Common myeloid progenitor, CD34-positive (primary cell): ENCODE measurements at regions not wholly inside any gene's neighbourhood (a gene's known extent, or its start where the extent isn't known, plus 50 kb on each side); places are given as distances from the start of the nearest gene placed in this dataset.

ENCODE experiments used
- CTCF ChIA-PET: fragments of 350-600 bp; sonication (Branson Sonifier 250); formaldehyde crosslinking; loops from one replicate; lab custom pipeline; 2021; ENCODE audit warnings: antibody characterized with exemption; lab: Charles Lee
- POLR2A ChIA-PET: fragments of 350-600 bp; sonication (Branson Sonifier 250); formaldehyde crosslinking; loops from one replicate; lab custom pipeline; 2021; ENCODE audit warnings: antibody characterized with exemption; lab: Charles Lee
- DNase-seq, 3 donors: peaks; one replicate each; pipeline versions ENCODE4 v3.0.0 to v3.0.0-alpha.2; 2013
- H3K27ac ChIP-seq, 2 experiments: 1 replicate in 1 of 2; 2 replicates in 1 of 2; pipeline ENCODE4 v1.7.0; 2013; ENCODE audit warnings: inconsistent platforms in 2 of 2, low read length in 2 of 2, mild to moderate bottlenecking in 2 of 2, low read depth in 1 of 2, moderate library complexity in 1 of 2; ENCODE audit not compliant: severe bottlenecking in 2 of 2, insufficient read depth in 1 of 2, poor library complexity in 1 of 2
- H3K27me3 ChIP-seq, 5 experiments: replicated peaks in 2 of 5; 1 replicate in 3 of 5; 2 replicates in 2 of 5; pipeline versions ENCODE4 v1.6.1 to v1.7.0; 2013; ENCODE audit warnings: low read length in 4 of 5, mild to moderate bottlenecking in 2 of 5, moderate library complexity in 2 of 5, inconsistent platforms in 1 of 5; ENCODE audit not compliant: insufficient read depth in 5 of 5, control insufficient read depth in 4 of 5
- H3K36me3 ChIP-seq, 4 experiments: 1 replicate in 2 of 4; 2 replicates in 2 of 4; pipeline versions ENCODE4 v1.6.1 to v1.7.0; 2013; ENCODE audit warnings: low read length in 3 of 4, control low read depth in 1 of 4, mild to moderate bottlenecking in 1 of 4; ENCODE audit not compliant: control insufficient read depth in 4 of 4, insufficient read depth in 4 of 4
- H3K4me1 ChIP-seq, 4 experiments: 1 replicate in 3 of 4; 2 replicates in 1 of 4; pipeline versions ENCODE4 v1.6.1 to v1.7.1; 2013; ENCODE audit warnings: low read length in 3 of 4, mild to moderate bottlenecking in 3 of 4, control low read depth in 1 of 4, inconsistent platforms in 1 of 4, moderate library complexity in 1 of 4; ENCODE audit not compliant: control insufficient read depth in 4 of 4, insufficient read depth in 4 of 4; ENCODE audit errors: control extremely low read depth in 1 of 4
- H3K4me3 ChIP-seq, 7 experiments: 1 replicate in 4 of 7; 2 replicates in 3 of 7; pipeline versions ENCODE4 v1.5.1 to v1.7.0; 2013; ENCODE audit warnings: mild to moderate bottlenecking in 7 of 7, low read length in 6 of 7, moderate library complexity in 6 of 7, inconsistent platforms in 2 of 7, low read depth in 2 of 7, control low read depth in 1 of 7; ENCODE audit not compliant: insufficient read depth in 4 of 7, control insufficient read depth in 1 of 7; ENCODE audit errors: extremely low read depth in 1 of 7
- H3K9me3 ChIP-seq, 5 experiments: 1 replicate in 4 of 5; 2 replicates in 1 of 5; pipeline versions ENCODE4 v1.6.1 to v1.7.1; 2013; ENCODE audit warnings: low read length in 4 of 5, mild to moderate bottlenecking in 2 of 5, inconsistent platforms in 1 of 5, low read depth in 1 of 5, moderate library complexity in 1 of 5; ENCODE audit not compliant: control insufficient read depth in 4 of 5, insufficient read depth in 2 of 5; ENCODE audit errors: control extremely low read depth in 1 of 5
- WGBS: methylation state at CpG from one replicate; pipeline ENCODE4 v1.1.5; 2013; ENCODE audit not compliant: insufficient coverage; 5-methylcytosine and 5-hydroxymethylcytosine counted together

DNA sequence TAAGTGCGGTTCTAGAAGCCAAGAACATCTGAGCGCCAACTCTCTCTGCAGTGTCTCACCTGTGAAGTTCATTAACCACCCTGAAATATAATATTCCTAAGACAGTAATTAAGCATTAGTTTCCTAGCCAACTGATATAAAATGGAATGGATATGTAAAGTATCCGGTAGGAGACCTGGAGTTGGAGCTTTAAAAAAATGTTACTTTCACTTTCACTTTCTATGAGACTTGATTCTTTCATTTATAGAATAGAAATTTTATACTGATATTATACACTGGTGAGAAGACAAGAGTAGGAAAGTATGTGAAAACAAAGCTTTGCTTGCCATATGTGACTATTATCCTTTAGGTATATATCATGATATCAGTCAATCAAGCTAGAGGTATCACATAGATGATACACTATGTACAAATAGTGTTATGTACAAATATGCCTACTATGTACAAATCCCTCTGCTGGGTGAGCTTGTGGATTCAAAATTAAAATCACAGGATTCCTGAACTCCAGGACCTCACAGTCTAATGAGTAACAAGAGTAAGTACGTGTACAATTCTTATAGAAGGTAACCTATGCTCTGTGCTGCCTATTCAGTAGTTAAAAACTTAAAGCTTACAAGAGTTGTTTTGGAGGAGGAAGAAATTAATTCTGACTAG is 934.2 kb downstream of the TTLL7 start:
- Histone ChIP-seq H3K36me3 (no peaks in the 10 kb centered on the region), H3K4me3 (no peak overlapping the region), H3K9me3 (no peaks in the 10 kb centered on the region), H3K27me3 (no peaks in the 10 kb centered on the region), H3K4me1 (no peaks in the 10 kb centered on the region), H3K27ac (no peak overlapping the region)
- CTCF ChIA-PET = no interaction called here
- WGBS = 100% methylated on average over 1 of the region's 4 CpGs
- POLR2A ChIA-PET = no interaction called here
- DNase-seq = no peak

DNA sequence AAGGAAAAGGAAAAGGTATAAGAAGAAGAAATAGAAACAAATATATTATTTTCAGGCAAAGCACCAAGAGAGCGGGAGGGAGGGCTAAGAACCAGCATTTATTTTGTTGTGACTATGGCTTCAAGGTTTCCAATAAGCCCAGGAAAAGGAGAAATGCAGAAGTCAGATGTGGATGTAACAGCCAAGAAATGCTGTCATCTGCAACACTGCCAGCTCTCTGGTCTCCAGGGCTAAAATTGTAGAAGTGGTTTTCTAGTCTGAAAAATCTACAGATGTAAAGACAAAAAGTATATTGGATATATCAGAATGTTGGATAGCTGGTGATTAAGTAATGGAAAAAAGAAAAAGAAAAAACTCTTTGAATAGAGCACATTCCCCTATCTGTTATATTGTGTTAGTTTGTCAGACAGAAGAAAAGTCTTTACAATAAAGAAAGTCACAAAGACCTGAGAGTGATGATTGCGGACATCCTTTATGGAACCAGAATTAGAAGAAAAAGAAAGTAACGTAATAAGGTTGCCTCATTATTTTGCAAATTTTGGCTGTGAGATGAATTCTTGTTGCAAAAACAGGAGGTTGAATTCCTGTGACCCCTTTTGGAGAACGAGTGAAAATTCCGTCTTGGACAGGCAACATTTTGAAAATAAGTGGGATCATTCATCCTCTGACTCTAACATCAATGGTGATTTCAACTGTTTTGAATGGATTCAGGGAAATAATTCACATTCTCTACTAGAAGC is 938.1 kb downstream of the TTLL7 start:
- Histone ChIP-seq H3K4me1 (no peaks in the 10 kb centered on the region), H3K4me3 (no peak overlapping the region), H3K36me3 (no peaks in the 10 kb centered on the region), H3K9me3 (no peaks in the 10 kb centered on the region), H3K27ac (no peak overlapping the region), H3K27me3 (no peaks in the 10 kb centered on the region)
- no peak for DNase-seq
- POLR2A ChIA-PET = no interaction called here
- CTCF ChIA-PET = no interaction called here
- 100% methylated on average over 4 of the region's 5 CpGs for WGBS

DNA sequence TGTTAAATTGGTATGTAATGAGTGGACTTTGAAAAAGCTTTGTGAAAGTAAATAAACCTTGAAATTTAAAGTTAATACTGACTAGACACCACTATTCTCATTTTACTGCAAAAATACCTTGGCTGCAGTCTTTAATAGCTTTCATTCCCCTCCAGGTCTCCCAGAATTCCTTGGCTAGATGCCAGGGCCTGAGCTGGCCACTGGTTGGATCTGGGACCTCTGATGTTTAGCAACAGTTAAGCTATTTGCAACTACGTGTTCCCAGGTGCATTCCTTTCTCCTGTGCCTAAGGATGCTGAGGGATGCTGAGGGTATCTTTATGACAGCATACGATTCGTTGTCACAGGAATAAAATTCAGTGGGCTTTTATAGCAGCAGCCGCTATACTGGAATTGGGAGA is 938.7 kb downstream of the TTLL7 start:
- CTCF ChIA-PET = no interaction called here
- no peak for DNase-seq

DNA sequence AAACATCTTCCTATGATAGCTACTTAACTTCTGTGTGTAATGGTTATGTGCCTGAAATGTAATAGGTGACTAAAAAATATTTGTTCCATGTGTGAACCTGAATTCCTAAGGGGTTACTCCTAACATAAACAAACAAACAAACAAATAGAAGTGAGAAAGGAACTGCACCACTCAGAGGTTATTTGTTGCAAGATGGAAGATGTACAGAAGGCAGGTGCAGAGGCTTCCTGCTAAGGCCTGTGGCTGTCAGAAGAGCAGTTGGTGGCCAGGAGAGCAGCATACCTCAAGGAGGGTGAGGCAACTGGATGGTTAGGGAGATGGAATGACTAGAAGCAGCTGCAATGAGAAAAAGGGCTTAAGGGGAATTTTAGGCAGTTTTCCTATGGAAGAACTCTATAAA is 940.6 kb downstream of the TTLL7 start:
- Histone ChIP-seq H3K4me1 (no peaks in the 10 kb centered on the region), H3K36me3 (no peaks in the 10 kb centered on the region), H3K27ac (no peak overlapping the region), H3K27me3 (no peaks in the 10 kb centered on the region), H3K9me3 (no peaks in the 10 kb centered on the region), H3K4me3 (no peak overlapping the region)
- CTCF ChIA-PET = no interaction called here
- DNase-seq = no peak
- POLR2A ChIA-PET = no interaction called here

More for the DNA sequence above, 938.7 kb downstream of the TTLL7 start:
- Histone ChIP-seq H3K4me3 (no peak overlapping the region), H3K36me3 (no peaks in the 10 kb centered on the region), H3K27ac (no peak overlapping the region), H3K9me3 (no peaks in the 10 kb centered on the region), H3K4me1 (no peaks in the 10 kb centered on the region), H3K27me3 (no peaks in the 10 kb centered on the region)
- WGBS = 100% methylated on average over 1 of the region's 4 CpGs
- POLR2A ChIA-PET = no interaction called here

DNA sequence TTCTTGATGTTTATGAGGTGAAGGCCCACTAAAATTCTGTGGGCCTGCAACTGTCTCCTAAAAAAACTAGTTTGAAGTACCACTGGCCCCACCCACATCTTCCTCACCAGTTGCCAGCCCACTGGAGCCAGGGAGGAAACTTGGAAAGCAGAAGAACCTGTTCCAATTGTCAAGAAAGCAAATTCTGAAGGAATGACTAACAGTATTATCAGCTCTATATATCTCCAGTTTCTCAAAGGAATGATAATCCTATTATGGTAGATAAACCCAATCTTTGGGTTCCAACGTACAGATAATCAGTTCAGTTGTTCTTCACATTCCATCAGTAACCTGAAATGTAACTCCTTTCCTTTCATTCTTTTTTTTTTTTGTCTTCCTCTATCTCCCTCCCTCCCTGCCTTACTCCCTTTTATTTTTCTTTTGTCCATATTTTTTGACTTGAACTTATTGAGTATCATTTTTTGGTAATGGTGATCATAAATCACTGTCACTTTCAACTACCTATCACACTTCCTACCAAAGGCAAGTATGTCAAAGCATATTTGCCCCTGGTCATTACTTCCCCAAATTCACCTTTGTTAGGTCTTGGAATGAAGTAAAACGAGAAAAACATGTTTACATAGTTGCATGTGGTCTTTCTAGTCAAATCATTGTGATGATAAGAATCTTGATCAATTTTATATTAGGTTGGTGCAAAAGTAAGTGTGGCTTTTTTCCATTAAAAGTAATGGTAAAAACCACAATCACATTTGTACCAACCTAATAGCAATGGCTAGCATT is 943.4 kb downstream of the TTLL7 start:
- Histone ChIP-seq H3K4me1 (no peaks in the 10 kb centered on the region), H3K4me3 (no peak overlapping the region), H3K36me3 (no peaks in the 10 kb centered on the region), H3K9me3 (peaks cover 0 to 4% (median 0%) of the 10 kb centered on the region in 5 experiments), H3K27ac (no peak overlapping the region), H3K27me3 (no peaks in the 10 kb centered on the region)
- DNase-seq = no peak
- no CpG with 5 or more reads among the region's 2 CpGs for WGBS
- POLR2A ChIA-PET = interaction anchor here (0.6 kb wide), 1 partner anchor 522 kb away, joined by 3 read pairs; no protein-coding TSS in a partner anchor
- CTCF ChIA-PET = interaction anchor here (1.3 kb wide), 1 partner anchor 14 kb away, joined by 3 read pairs; no protein-coding TSS in a partner anchor

DNA sequence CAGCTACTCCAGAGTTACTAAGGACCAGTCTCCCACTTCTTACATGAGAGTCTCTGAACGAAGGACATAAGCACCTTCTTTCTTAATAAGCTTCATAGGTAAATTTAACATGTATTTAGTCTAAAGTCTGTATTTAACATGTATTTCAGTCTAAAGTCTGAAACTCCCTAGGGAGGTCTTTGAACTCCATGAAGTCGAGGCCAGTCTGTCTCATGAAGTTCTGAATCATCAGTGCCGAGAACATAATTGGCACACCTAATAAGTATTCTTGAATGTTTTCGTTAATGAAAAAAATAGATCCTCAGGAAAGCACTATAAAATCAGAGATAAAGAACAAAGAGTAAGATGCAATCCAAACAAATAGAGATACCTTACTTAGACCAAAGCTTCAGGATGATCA is 945.5 kb downstream of the TTLL7 start:
- Histone ChIP-seq H3K27ac (no peak overlapping the region), H3K4me1 (no peaks in the 10 kb centered on the region), H3K4me3 (no peak overlapping the region), H3K36me3 (no peaks in the 10 kb centered on the region), H3K9me3 (peaks cover 0 to 7% (median 4%) of the 10 kb centered on the region in 5 experiments), H3K27me3 (no peaks in the 10 kb centered on the region)
- CTCF ChIA-PET = no interaction called here
- no CpG with 5 or more reads among the region's 4 CpGs for WGBS
- no peak for DNase-seq
- POLR2A ChIA-PET = no interaction called here

DNA sequence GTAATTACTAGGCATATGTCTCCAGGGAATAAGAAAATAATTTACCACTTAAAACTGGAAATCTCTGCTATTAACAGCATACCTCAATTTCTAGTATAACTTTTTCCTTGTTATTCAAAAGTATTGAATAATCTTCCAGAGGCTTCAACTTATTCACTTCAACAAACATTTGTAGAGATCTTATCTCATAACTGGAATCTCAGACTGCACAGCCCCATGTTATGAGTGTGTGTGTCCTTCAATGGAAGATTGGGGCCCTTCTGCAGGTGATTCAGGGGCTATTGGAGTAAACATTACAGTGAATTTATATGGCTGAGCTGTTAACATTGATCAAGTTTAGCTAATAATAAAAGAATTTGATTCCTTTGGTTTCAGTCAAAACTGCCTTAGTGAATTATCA is 946.1 kb downstream of the TTLL7 start:
- Histone ChIP-seq H3K36me3 (no peaks in the 10 kb centered on the region), H3K9me3 (peaks cover 0 to 7% (median 4%) of the 10 kb centered on the region in 5 experiments), H3K4me3 (no peak overlapping the region), H3K27ac (no peak overlapping the region), H3K4me1 (no peaks in the 10 kb centered on the region), H3K27me3 (no peaks in the 10 kb centered on the region)
- DNase-seq = no peak
- ChIA-PET POLR2A (no interaction called here), CTCF (no interaction called here)
